ENCODE measurements at regions not wholly inside any gene's neighbourhood (a gene's known extent, or its start where the extent isn't known, plus 50 kb on each side); places are given as distances from the start of the nearest gene placed in this dataset.
A peak's percentile ranks its signal among the peaks of the same experiment; 100 is the strongest.

DNA sequence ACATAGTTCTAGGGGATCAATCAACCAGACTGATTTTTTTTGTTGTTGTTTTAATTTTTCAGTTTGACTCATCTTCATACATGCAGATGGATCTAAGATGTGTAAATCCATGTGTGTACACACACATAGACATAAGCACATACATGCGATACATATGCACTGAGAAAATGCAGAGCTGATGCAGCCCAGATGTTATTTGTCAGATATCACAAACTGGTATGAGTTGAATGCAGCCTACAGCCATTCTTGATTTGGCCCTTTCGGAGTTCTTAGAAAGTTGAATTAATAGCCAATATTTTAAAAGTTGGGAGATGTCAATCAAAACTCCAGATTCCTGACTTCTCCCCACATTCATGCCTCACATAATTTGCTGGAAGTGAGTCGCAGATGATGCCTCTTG, 180.4 kb downstream of the SPATA18 start:
- DNase-seq (ENCODE audit: low read depth in 4 of 4, low spot score in 2 of 4) = no peak

DNA sequence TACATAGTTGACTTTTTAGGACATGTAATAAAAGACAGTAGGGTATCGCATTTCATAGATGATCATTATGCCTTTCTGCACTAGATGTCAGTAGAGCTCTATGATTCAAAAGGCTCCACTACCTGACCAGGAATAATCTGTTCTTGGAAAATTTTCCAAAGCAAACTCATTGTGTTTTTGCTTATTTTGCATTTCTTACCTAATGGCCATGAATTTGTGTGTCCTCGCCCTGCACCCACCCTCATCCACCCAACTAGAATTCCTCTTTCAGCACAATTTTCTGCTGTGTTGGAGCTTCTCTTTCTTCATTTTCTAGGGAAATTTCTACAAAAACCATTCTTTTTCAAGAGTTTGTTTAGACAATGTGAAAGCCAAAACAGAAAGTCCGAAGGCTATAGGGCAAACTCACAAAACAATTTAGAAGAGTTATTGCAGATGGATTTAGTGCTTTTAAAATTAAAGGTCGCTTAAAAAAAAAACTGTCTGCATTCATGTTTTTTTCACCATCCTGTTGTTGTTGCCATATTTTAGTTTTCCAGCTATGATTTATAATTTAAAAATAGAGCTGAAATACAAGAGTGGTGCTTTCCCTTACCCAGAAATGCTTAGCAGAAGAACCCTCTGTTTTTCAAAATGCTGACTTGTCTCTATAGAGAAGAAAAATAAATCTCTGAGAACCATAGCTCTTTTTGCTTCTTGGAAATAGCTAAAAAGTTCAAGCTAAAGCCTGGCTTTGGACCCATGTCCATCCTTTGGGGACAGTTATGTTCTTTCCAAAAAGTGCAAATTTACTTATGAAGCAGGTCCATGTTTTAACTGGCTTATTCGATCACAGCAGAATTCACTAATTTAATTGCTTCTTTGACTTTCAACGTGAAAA, 183.7 kb downstream of the SPATA18 start:
- DNase-seq (ENCODE audit: low read depth in 4 of 4, low spot score in 2 of 4) = peak in 2 of 4 donors; percentile 75

DNA sequence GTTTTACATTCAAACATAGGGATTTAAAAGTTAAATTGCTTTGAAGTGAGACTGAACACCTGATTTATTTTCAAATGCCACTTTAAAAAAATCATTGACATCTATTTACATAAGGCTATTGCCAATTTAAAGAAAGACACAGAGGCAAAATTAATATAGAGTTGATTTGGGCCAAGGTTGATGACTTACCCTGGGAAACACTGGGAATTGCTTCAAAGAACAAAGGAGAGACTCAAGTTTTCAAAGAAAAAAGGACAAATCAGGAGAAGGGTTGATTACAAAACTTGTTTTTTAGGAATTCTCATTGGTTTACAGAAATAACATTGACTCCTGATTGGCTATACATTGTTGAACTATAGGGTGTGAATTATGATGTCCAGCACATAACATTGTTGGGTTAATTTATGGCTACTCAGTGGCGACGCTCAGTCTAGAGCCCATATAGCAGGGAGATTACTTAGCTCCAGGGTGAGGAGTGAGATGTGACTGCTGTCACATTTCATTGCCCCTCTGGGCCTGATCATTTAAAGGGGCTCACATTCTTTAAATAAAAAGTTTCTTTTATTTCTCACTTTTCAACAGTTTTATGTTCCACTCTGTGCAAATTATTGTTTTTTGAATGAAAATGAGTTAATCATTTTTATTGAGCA, 184.6 kb downstream of the SPATA18 start:
- peak in 2 of 4 donors; percentile 68 to 71 for DNase-seq (ENCODE audit: low read depth in 4 of 4, low spot score in 2 of 4)

DNA sequence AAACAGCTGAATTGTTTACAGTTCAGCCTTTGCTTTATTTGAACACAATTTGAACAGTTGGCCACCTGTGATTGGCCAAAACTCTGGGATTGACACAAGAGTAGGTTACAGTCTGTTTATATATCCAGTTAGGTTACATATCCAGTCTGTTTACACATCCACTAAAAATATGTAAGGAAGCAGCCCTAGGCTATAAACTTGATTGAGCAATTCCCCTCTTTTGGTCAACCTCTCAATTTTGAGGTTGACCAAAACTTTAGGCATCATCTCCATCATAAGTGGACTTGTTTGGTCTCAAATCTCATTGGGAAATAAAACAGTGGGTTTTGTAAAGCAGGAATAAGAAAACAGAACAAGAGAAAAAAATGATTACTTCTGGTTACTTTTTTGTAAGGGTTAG, 190.8 kb downstream of the SPATA18 start:
- DNase-seq (ENCODE audit: low read depth in 4 of 4, low spot score in 2 of 4) = no peak

DNA sequence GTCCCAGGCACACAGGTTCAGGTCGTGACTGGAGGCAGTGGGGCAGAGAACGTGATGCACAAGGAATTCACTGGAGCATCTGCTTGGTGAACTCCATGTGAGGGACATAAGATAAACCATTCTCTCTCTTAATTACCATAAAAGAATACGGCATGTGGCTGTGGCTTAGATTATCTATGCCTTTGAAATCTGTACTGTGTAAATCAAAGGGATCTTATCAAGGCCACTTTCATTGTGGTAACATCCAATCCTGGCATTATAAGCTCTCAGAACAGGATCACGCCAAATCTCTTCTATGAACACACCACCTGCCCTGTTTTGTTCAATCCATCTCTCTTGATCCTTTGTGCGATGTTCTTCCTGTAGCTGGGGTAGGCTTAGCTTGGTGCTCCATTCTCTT, 192.3 kb downstream of the SPATA18 start:
- DNase-seq (ENCODE audit: low read depth in 4 of 4, low spot score in 2 of 4) = no peak

DNA sequence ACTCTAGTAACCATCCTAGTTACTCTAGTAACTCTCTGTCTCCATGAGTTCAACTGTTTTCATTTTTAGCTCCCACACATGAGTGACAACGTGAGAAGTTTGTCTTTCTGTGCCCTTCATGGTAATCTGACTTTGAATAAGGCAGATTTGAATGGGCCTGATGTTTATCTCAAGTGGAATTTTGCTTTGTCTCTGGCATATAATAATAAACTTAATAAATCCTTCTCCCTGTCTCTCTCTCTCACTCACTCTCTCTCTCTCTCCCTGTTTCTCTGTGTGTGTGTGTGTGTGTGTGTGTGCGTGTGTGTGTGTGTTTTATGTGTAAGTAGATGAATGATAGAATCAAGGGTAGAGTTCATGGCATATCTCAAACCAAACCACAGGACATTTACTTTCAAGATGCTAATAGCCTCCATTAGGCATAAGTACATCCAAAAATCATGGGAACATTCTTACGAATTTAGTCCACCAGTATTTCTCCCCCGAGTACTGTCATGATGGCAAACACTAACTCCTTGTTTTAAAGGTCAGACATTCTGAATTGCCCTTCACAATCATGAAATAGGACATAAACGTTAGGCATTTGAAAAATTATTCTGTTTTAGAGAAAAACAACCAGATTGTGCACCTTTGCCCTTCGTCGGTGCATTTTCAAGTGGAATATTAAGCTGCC, 193.1 kb downstream of the SPATA18 start:
- no peak for DNase-seq (ENCODE audit: low read depth in 4 of 4, low spot score in 2 of 4)

DNA sequence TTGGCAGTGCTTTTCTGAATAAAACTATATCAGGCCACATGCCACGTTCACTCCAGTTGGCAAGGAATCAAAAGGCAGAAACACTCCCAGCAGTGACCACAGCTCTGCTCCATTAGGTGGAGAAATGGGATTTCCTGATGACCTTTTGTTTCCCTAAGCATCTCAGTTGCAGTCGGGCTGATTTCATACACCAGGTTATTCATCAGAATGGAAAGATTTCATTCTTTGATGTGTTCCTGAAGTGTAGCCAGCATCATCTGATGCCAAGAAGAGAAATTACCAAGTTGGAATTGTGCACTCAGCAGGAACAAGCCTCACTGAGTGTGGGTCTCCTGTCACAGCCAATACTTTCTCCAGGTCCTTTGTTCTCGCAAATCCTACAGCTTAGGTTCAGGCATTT, 193.7 kb downstream of the SPATA18 start:
- DNase-seq (ENCODE audit: low read depth in 4 of 4, low spot score in 2 of 4) = no peak

DNA sequence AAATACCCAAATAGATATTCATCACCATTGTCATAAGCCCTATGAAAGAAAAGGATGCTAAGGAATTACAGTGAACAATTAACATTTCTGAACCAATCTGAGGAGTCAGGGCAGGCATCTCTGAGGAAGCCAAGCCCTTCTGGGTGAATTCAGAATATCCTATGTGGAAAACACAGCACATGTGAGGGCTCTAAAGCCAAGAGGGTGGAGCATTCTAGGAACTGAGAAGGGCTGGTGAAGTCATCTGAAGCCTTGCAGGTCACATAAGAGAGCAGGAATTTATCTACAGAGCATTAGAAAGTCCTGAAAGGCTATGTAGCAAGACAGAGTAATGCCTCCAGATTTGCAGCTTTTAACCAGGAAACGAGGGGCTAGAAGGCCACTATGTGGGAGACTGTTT, 195.7 kb downstream of the SPATA18 start:
- DNase-seq (ENCODE audit: low read depth in 4 of 4, low spot score in 2 of 4) = no peak

DNA sequence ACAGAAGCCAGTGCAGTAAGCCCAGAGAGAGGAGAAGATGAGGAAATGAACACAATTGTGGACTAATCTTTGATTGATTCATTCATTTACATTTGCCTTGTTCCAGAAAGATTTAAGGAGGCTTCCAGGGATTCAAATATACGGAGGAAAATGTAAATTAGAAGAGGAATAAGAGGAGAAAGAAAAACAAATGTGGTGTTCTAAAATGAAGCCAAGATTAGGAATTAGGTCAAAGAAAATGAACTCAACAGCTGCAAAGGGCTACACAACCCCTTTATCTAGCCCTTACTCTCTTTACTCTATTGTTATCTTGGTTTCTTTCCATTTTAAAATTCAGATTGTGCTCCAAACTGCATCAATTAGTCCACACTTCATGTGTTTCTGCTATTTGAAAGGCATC, 196.8 kb downstream of the SPATA18 start:
- no peak for DNase-seq (ENCODE audit: low read depth in 4 of 4, low spot score in 2 of 4)

DNA sequence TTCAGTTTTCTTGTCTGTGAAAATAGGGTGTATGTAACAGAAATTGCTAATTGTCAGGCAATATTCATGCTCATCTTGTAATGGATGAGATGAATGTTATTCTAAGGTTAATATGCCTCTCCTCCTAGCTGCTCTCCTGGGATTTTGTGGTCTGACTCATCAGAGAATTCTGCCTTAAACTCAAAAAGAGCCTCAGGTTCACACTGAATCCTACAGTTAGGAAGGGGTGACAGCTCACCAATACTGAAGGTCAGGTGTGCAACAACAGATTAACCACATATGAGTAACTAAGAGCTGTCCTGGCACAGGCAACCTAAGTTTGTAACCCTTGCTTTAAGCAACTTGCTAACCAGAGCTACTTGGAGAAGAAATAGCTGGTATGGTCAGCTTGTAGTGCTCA, 197.7 kb downstream of the SPATA18 start:
- DNase-seq (ENCODE audit: low read depth in 4 of 4, low spot score in 2 of 4) = no peak

DNA sequence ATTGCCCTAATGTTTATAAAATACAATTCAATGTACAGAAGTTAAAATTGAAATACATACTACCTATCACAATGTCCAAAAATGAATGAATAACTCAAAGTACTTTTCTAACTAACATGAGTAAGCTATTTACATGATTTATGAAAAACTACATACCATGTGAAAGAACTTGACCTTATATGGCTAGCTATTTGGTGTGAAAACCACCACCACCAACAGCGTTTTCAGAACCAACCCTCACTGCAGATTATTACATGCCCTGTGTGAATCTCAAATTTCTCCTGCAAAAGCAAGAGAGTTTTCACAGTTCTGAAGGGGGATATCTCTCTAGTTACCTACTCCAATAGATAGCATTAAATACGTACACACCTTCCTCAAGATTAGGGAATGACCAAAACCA, 198.5 kb downstream of the SPATA18 start:
- DNase-seq (ENCODE audit: low read depth in 4 of 4, low spot score in 2 of 4) = no peak

DNA sequence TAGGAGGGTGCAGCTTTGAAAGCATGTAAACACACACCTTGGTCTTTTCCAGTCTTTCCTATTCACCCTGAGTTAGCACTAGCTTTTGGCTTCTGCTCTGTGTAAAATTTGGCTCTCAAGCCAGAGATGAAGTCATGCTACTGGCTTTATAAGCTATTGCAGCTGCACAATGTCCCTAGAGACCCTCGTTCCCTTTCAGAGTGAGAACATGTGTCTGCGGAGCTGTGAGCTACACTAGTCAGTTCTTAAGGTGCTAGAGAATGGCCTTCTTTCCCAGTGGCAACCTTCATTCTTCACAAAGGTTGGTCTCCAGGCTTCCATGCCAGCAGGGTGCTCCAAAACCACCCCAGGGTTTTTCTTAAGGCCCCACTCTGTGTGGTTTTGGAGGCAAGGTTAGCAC, 199.1 kb downstream of the SPATA18 start:
- DNase-seq (ENCODE audit: low read depth in 4 of 4, low spot score in 2 of 4) = no peak

DNA sequence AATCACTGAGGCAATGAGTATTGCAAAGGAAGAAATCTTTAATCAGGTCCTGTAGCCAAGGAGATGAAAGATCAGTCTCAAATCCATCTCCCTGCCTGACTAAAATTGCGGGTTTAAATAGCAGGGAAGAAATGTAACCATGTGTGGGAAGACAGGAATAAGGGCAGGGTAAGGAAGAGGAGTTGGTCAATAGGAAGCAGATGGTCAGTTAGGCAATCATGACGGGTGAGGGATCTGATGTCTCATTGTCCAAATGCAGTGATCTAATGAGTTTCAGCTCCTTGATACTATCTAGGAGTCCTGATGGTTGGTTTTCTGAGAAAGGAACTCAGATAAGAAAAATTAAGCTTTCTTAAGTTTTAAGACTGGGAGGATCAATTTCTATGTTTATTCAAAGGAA, 200.8 kb downstream of the SPATA18 start:
- DNase-seq (ENCODE audit: low read depth in 4 of 4, low spot score in 2 of 4) = no peak

DNA sequence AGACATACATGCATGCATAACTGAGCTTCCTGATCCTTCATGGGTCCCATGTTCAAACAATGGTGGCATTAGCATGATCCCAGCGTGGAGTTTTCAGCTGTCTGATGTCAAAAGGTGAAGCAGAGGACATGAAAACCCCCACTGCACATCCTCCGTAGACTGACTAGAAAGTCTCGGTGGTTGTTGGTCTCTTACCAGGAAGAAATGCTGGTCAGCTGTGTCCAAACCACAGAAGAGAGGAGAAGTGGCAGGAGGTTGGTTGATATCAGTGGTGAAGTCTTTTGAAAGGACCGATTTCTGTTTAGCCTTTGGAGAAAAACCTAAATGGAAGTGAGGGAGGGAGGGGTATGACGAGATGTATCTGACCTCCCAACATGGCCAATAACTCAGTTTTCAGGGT, 201.9 kb downstream of the SPATA18 start:
- no peak for DNase-seq (ENCODE audit: low read depth in 4 of 4, low spot score in 2 of 4)

DNA sequence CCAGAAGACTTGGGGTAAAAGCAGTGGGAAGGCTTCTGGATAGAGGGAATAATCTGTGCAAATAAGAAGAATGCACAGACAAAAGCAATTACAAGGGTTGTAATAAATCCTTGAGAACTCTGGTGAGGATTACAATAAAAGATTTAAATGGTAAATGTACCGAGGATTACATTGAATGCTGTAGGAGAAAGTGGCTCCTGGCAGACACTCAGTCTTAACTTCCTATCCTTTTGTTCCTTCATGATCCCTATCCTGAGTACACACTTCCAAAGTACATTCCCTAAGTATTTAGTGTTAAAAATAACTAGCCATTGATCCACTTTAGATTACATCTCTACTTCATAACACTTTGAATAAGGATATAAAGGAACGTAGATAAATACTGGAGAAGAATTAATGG, 205.4 kb downstream of the SPATA18 start:
- DNase-seq (ENCODE audit: low read depth in 4 of 4, low spot score in 2 of 4) = no peak

DNA sequence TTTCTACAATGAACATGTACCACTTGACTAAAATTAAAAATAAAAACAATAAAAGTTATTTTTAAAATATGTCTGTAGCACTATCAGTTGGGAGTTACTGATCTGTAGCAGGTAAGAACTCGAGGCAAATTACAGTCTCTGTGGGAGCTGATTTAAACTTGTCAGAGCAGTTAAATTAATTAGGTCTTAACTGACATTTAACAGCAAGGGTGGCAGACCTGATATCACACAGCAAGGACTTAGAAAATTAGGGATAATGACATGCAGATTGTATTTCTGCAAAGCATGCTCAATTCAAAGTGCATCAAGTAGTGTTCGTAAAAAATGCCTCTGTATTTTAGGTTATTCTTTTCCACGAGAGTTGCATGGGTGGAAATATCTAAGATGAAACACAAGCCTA, 208.9 kb downstream of the SPATA18 start:
- DNase-seq (ENCODE audit: low read depth in 4 of 4, low spot score in 2 of 4) = no peak

DNA sequence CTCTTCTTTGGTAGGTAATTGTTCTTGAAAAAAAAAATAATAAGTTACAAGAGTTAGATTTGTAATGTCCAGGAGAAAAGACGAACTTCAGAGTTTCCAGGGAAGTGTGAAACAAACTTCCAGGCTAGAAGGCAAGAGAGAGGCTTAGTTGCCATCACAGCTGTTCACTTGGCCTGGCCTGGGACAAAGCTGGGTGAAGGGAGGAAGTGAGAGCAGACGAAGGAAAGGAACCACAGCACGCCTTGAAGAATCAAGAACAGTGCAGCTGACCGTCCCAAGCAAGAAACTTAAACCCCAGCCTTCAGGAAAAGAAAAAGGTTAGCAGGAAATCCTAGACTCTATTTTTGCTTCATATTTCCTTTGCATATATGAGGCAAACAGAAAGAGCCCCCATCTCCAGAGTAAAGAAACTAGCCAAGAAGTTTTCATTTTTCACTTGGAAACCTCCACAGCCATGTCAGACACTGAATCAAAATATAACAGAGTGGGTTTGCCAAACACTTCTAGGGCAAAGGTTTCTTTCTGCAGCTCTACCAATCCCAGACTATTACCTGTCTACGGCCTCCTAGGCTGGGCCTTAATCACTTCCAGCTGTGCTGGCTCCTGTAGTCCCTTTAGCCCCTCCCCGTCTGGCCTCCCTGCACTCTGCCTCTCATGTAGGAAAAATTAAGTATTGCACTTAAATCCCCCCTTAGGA, 209.6 kb downstream of the SPATA18 start:
- DNase-seq (ENCODE audit: low read depth in 4 of 4, low spot score in 2 of 4) = no peak

DNA sequence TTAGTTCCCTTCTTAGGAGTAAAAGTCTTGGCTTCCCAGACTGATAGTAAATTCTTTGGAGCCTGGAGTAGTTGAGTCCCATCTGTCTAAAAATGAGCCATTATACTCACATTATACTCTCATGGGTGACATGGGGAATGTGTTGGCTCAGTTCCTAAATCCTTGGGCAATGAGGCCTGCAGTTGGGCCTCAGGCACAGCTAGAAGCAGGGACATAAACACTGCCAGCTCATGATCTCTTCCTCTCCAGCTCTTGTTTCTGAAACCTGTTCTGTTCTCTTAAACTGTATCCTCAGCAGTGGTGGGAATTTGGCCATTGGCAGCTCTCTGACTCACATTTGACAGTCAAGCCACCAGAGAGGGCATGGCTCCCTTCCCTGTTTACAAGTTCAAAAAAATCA, 212.5 kb downstream of the SPATA18 start:
- DNase-seq (ENCODE audit: low read depth in 4 of 4, low spot score in 2 of 4) = no peak

DNA sequence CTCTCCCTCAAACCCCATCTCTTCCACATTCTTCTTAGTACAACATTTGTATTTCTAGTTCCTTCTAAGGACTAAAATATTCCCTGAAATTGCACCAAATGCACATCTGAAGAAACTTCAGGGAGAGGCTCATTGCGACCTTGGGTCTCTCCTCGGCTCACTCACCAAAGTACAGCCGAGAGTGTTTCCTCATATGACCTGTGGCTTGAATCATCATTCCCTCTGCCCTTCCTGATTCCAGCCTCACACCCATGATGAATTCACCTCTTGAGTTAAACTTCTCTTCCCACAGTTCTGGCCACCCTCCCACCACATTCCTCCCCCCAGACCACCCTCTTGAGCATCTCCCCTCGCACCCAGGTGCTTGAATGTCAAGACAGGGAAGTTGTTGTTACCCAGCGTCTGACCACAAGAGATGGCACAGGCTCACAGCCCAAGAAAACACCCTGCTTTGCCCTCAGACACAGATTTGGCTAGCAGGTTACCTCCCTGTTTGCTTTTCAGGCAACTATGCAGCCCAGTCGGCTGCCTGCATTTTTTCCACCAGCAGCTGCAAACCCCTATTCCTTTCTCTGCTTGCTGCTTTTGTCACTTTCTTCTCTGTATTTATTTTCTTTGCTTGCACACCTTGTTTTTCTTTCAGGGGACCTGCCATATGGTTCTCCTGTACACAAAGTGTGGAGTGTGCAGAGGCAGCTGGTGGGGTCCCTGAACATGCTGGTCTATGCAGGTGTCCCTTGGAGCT, 214.8 kb downstream of the SPATA18 start:
- DNase-seq (ENCODE audit: low read depth in 4 of 4, low spot score in 2 of 4) = no peak

DNA sequence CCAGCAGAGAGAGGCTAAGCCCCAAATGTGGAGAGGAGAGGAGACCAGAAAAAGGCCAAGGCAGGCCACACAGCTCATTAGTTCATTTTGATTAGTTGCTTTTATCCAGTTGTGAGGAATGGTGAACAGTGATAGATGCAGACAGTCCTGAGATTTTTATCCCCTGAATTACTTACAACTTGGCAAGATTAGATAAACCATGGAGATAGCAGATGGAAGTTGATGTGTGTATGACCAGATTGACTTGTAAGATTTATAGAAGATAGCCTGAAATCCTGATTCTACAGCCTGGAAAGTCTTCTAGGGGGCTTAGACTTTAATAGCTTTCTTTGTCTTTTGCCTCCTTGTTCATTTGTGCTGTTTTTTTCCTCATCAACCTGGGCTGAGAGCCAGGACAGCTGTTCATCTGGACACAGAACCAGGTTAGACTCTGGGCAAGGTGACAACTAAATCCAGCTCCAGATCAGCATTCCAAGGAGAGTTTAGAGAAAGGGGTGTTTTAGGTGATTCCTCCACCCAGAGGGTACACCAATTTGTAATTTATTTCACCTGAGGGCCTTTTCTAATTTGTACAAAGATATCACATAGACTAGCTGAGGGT, 215.5 kb downstream of the SPATA18 start:
- no peak for DNase-seq (ENCODE audit: low read depth in 4 of 4, low spot score in 2 of 4)

Data from left renal cortex interstitium (tissue), 4 donors.